ENCODE measurements at regions not wholly inside any gene's neighbourhood (a gene's known extent, or its start where the extent isn't known, plus 50 kb on each side); places are given as distances from the start of the nearest gene placed in this dataset.

DNA sequence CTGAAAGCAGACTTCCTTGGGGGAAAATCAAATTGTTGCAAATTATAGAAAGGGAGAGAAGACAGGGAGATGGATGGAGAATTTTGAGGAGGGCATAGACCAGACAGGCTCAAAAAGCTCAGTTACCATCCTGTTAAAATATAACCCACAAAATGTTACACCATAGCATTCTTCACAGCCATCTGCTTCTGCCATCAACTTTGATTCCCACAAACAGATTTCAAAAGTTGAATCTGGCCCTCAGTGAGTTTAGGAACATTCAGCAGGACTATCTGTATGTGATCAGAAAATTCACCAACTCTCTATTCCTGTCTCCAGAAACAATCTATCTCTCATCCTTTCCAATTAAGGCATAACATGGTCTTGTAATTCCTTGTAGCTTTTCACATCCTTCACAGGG, 159.8 kb upstream of the CCDC68 start:
- H3K27me3 Mint-ChIP-seq (ENCODE audit: unreplicated experiment) = no peaks in the 10 kb centered on the region
- no peak overlapping the region for H3K4me3 Mint-ChIP-seq (ENCODE audit: unreplicated experiment)
- H3K4me1 Mint-ChIP-seq (ENCODE audit: unreplicated experiment) = peaks cover 3% of the 10 kb centered on the region
- no peaks in the 10 kb centered on the region for H3K9me3 Mint-ChIP-seq (ENCODE audit: unreplicated experiment)
- TF ChIP-seq, protein P1, sequence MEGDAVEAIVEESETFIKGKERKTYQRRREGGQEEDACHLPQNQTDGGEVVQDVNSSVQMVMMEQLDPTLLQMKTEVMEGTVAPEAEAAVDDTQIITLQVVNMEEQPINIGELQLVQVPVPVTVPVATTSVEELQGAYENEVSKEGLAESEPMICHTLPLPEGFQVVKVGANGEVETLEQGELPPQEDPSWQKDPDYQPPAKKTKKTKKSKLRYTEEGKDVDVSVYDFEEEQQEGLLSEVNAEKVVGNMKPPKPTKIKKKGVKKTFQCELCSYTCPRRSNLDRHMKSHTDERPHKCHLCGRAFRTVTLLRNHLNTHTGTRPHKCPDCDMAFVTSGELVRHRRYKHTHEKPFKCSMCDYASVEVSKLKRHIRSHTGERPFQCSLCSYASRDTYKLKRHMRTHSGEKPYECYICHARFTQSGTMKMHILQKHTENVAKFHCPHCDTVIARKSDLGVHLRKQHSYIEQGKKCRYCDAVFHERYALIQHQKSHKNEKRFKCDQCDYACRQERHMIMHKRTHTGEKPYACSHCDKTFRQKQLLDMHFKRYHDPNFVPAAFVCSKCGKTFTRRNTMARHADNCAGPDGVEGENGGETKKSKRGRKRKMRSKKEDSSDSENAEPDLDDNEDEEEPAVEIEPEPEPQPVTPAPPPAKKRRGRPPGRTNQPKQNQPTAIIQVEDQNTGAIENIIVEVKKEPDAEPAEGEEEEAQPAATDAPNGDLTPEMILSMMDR (IDR thresholded peaks at IDR 0.05) = no peak
- H3K27ac Mint-ChIP-seq (ENCODE audit: unreplicated experiment) = no peak overlapping the region
- no peaks in the 10 kb centered on the region for H3K36me3 Mint-ChIP-seq (ENCODE audit: unreplicated experiment)
- no peak for DNase-seq (ENCODE audit: extremely low spot score, unreplicated experiment)

DNA sequence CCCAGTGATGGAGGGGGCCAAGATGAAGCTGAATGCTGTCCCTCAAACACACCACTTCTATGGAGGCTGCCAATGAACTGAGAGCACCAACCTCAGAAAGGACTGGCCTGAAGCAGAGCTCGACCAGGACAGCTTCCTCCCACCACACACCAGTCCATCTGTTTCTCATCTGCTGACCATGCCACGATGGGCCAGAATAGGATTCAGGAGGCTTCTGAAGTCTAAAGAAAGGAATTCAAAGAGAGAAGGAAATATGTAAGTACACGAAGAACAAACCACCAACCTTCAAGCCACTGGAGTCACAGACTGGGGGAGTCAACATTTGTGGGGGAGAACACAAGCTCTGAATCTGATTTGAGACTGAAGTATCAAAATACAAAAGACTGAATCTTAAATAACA, 157.6 kb upstream of the CCDC68 start:
- TF ChIP-seq, protein P1 (IDR thresholded peaks at IDR 0.05) = no peak
- no peaks in the 10 kb centered on the region for H3K27me3 Mint-ChIP-seq (ENCODE audit: unreplicated experiment)
- no peak for DNase-seq (ENCODE audit: extremely low spot score, unreplicated experiment)
- H3K9me3 Mint-ChIP-seq (ENCODE audit: unreplicated experiment) = no peaks in the 10 kb centered on the region
- H3K4me3 Mint-ChIP-seq (ENCODE audit: unreplicated experiment) = no peak overlapping the region
- no peak overlapping the region for H3K27ac Mint-ChIP-seq (ENCODE audit: unreplicated experiment)
- peaks cover 1% of the 10 kb centered on the region for H3K4me1 Mint-ChIP-seq (ENCODE audit: unreplicated experiment)
- no peaks in the 10 kb centered on the region for H3K36me3 Mint-ChIP-seq (ENCODE audit: unreplicated experiment)

DNA sequence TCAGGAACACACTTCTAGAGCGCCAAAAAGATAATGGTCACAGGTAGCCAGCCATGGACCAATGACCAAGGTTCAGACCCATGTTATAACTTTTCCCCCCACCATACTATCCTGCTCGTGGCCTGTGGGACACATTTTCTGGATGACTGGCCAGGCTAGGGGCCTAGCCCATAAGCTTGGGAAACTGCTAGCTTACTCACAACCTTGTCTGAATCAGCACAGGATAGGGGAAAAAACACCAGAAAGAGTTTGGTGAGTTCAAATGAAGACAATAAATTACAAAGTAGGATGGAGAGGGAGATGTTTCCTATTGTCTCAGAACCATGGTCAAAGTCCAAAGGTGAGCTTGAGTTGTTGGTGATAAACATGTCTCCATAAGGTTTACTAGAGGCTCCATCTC, 156.3 kb upstream of the CCDC68 start:
- TF ChIP-seq, protein P1 (IDR thresholded peaks at IDR 0.05) = no peak
- H3K27ac Mint-ChIP-seq (ENCODE audit: unreplicated experiment) = no peak overlapping the region
- no peak for DNase-seq (ENCODE audit: extremely low spot score, unreplicated experiment)
- peaks cover 5% of the 10 kb centered on the region for H3K4me1 Mint-ChIP-seq (ENCODE audit: unreplicated experiment)
- H3K36me3 Mint-ChIP-seq (ENCODE audit: unreplicated experiment) = no peaks in the 10 kb centered on the region
- no peaks in the 10 kb centered on the region for H3K9me3 Mint-ChIP-seq (ENCODE audit: unreplicated experiment)
- H3K4me3 Mint-ChIP-seq (ENCODE audit: unreplicated experiment) = no peak overlapping the region
- no peaks in the 10 kb centered on the region for H3K27me3 Mint-ChIP-seq (ENCODE audit: unreplicated experiment)

DNA sequence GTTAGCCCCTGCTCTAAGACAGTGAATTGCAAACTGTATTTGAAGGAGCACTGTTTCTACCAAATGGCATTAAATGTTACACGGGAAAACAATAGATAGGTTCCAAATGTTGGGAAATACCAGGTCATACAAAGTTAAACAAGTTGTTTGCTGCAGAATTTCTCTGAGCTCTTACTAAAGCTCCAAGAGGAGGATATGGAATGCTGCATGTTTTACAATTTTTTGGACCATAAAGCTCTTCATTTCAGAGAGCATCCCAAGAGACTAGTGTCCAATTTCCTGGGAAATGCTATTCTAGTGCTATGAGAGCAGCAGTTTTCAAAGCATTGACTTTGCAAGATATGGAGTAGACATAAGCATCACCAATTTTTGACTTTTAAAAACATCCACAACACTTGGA, 155.6 kb upstream of the CCDC68 start:
- no peak for DNase-seq (ENCODE audit: extremely low spot score, unreplicated experiment)
- Mint-ChIP-seq H3K27ac (ENCODE audit: unreplicated experiment) (no peak overlapping the region), H3K9me3 (ENCODE audit: unreplicated experiment) (no peaks in the 10 kb centered on the region), H3K4me1 (ENCODE audit: unreplicated experiment) (peaks cover 9% of the 10 kb centered on the region), H3K27me3 (ENCODE audit: unreplicated experiment) (no peaks in the 10 kb centered on the region), H3K36me3 (ENCODE audit: unreplicated experiment) (no peaks in the 10 kb centered on the region), H3K4me3 (ENCODE audit: unreplicated experiment) (no peak overlapping the region)
- TF ChIP-seq, protein P1 (IDR thresholded peaks at IDR 0.05) = no peak

DNA sequence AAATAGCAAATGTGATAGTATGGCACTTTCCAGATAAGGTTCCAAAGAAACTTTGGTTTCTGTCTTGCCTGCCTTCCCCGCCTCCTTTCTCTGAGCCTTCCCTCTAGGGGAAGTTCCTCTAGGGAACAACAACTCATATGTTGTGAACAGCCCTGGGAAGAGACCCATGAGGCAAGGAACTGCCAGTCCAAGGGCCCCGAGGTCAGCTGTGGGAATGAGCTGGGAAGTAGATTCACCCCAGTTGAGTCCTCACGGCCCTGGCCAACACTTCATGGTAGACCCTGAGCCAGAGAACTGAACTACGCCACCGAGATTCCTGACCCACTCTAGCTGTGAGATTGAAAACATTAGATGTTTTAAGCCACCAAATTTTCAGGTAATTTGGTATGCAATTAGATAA, 154.5 kb upstream of the CCDC68 start:
- H3K9me3 Mint-ChIP-seq (ENCODE audit: unreplicated experiment) = no peaks in the 10 kb centered on the region
- no peak for DNase-seq (ENCODE audit: extremely low spot score, unreplicated experiment)
- no peak overlapping the region for H3K4me3 Mint-ChIP-seq (ENCODE audit: unreplicated experiment)
- H3K27ac Mint-ChIP-seq (ENCODE audit: unreplicated experiment) = no peak overlapping the region
- peaks cover 8% of the 10 kb centered on the region for H3K4me1 Mint-ChIP-seq (ENCODE audit: unreplicated experiment)
- H3K27me3 Mint-ChIP-seq (ENCODE audit: unreplicated experiment) = no peaks in the 10 kb centered on the region
- H3K36me3 Mint-ChIP-seq (ENCODE audit: unreplicated experiment) = no peaks in the 10 kb centered on the region
- TF ChIP-seq, protein P1 (IDR thresholded peaks at IDR 0.05) = no peak

All from osteocyte (in vitro differentiated cells).